GM18502 (cell line): ENCODE measurements at regions not wholly inside any gene's neighbourhood (a gene's known extent, or its start where the extent isn't known, plus 50 kb on each side); places are given as distances from the start of the nearest gene placed in this dataset.
"Not testable (repeated sequence)": the region's sequence is repeated elsewhere in the genome, so short reads cannot be mapped to it uniquely, and the experiment has no call there.

ENCODE experiments used
- ATAC-seq: cut with Tn5 transposase; IDR thresholded peaks from one replicate; pipeline ENCODE4 v1.9.1; 2021; ENCODE audit warnings: mild to moderate bottlenecking; ENCODE audit not compliant: unreplicated experiment, poor library complexity

- ATAC-seq: no peak
Measured at GRCh38 chr12:93229494-93230325, 148.0 kb upstream of the NUDT4 start.

GRCh38 chr12:93230326-93230720 is 147.4 kb upstream of the NUDT4 start:
- ATAC-seq: no peak

- ATAC-seq: no peak
Measured at GRCh38 chr12:93231938-93232337, 145.8 kb upstream of the NUDT4 start.

- no peak for ATAC-seq
Measured at GRCh38 chr12:93234641-93235040, 143.1 kb upstream of the NUDT4 start.

GRCh38 chr12:93235881-93236280 is 141.8 kb upstream of the NUDT4 start:
- no peak for ATAC-seq

- ATAC-seq: no peak
Measured at GRCh38 chr12:93237235-93237915, 140.3 kb upstream of the NUDT4 start.

GRCh38 chr12:93238512-93239262 is 139.0 kb upstream of the NUDT4 start:
- not testable (repeated sequence) for ATAC-seq

GRCh38 chr12:93239789-93240188 is 137.9 kb upstream of the NUDT4 start:
- ATAC-seq: not testable (repeated sequence)

- no peak for ATAC-seq
Measured at GRCh38 chr12:93242154-93242972, 135.4 kb upstream of the NUDT4 start.

- ATAC-seq: no peak
Measured at GRCh38 chr12:93243382-93243688, 134.4 kb upstream of the NUDT4 start.

- ATAC-seq: peak; percentile 50
Measured at GRCh38 chr12:93243689-93244513, 133.8 kb upstream of the NUDT4 start.

GRCh38 chr12:93244514-93245077 is 133.1 kb upstream of the NUDT4 start:
- ATAC-seq: peak; percentile 28

GRCh38 chr12:93245543-93245942 is 132.2 kb upstream of the NUDT4 start:
- ATAC-seq: peak; percentile 74

- no peak for ATAC-seq
Measured at GRCh38 chr12:93247313-93247991, 130.3 kb upstream of the NUDT4 start.

GRCh38 chr12:93252221-93252620 is 125.5 kb upstream of the NUDT4 start:
- ATAC-seq: no peak

GRCh38 chr12:93254911-93255310 is 122.8 kb upstream of the NUDT4 start:
- no peak for ATAC-seq

GRCh38 chr12:93256256-93256969 is 121.3 kb upstream of the NUDT4 start:
- no peak for ATAC-seq

GRCh38 chr12:93261505-93262094 is 116.1 kb upstream of the NUDT4 start:
- ATAC-seq: no peak
